ENCODE measurements at regions not wholly inside any gene's neighbourhood (a gene's known extent, or its start where the extent isn't known, plus 50 kb on each side); places are given as distances from the start of the nearest gene placed in this dataset.

GRCh38 chr1:191490303-191490702, 668.0 kb upstream of the RGS18 start:
- TF ChIP-seq CTCF (conservative IDR thresholded peaks at IDR 0.05 in 1 of 2, IDR thresholded peaks at IDR 0.05 in 1 of 2; ENCODE audit: extremely low read depth in 1 of 2, insufficient read depth in 1 of 2, low read depth in 1 of 2, low read length in 2 of 2) (no peak), EZH2 (IDR thresholded peaks at IDR 0.05; ENCODE audit: borderline replicate concordance, low read length) (no peak)

All from mammary epithelial cell (primary cell).